BLaER1 treated with 17β-estradiol and CSF1 and Interleukin-3, amounts not matched to agents 10 nM and 100 nM (cell line): ENCODE measurements at regions not wholly inside any gene's neighbourhood (a gene's known extent, or its start where the extent isn't known, plus 50 kb on each side); places are given as distances from the start of the nearest gene placed in this dataset.

Experiments
- H3K27ac ChIP-seq, 11 experiments: shearing (Covaris generic); formaldehyde crosslinking; 2 replicates each; pipeline ENCODE4 v1.8.1; 2022
- H3K27me3 ChIP-seq, 11 experiments: shearing (Covaris generic); formaldehyde crosslinking; 2 replicates each; pipeline ENCODE4 v1.8.1; 2022
- H3K36me3 ChIP-seq, 11 experiments: shearing (Covaris generic); formaldehyde crosslinking; 2 replicates each; pipeline ENCODE4 v1.8.1; 2022
- H3K4me1 ChIP-seq, 10 experiments: shearing (Covaris generic); formaldehyde crosslinking; 2 replicates each; pipeline ENCODE4 v1.8.1; 2022
- H3K4me2 ChIP-seq, 11 experiments: shearing (Covaris generic); formaldehyde crosslinking; 2 replicates each; pipeline ENCODE4 v1.8.1; 2022
- H3K4me3 ChIP-seq, 10 experiments: shearing (Covaris generic); formaldehyde crosslinking; 2 replicates each; pipeline ENCODE4 v1.8.1; 2022
- H3K9ac ChIP-seq, 11 experiments: shearing (Covaris generic); formaldehyde crosslinking; 2 replicates each; pipeline ENCODE4 v1.8.1; 2022
- H3K9me3 ChIP-seq, 11 experiments: shearing (Covaris generic); formaldehyde crosslinking; replicated peaks in 1 of 11; 2 replicates each; pipeline ENCODE4 v1.8.1; 2022
- H4K20me1 ChIP-seq, 11 experiments: shearing (Covaris generic); formaldehyde crosslinking; 2 replicates each; pipeline ENCODE4 v1.8.1; 2022
- Cebpa-rat ChIP-seq, 11 experiments: shearing (Covaris generic); IDR thresholded peaks; 2 replicates each; pipeline ENCODE4 v1.8.1; 2022

DNA sequence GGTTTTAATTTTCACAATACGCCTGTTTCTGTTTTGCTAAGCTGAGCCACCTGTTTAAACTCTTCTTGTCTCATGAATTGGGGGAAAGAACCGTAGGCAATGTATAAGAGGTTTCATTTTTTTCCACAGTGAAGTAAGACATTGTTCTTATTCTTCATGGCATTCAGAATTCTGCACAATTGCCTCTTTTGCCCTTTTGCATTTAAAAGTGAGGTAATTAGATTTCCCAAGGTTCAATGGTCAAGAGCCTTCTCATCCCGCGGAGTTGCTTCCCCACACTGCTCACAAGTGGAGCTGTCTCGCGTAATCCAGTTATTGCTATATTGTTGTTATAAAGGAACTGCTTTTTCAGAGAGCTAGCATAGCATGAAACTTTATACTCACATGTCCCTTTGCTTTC is 90.9 kb upstream of the SPRY1 start:
- Histone ChIP-seq H3K27me3 (no peaks in the 10 kb centered on the region), H3K4me1 (peaks cover 0 to 7% (median 5%) of the 10 kb centered on the region in 10 experiments; a peak in 7 of 20 replicates), H3K4me3 (no peak overlapping the region), H3K9me3 (no peaks in the 10 kb centered on the region), H3K9ac (no peak overlapping the region), H3K27ac (no peak overlapping the region), H4K20me1 (no peaks in the 10 kb centered on the region), H3K4me2 (no peak overlapping the region), H3K36me3 (peaks cover 0 to 7% (median 0%) of the 10 kb centered on the region in 11 experiments; a peak in 2 of 22 replicates)
- no peak for TF ChIP-seq Cebpa-rat (IDR thresholded peaks at IDR 0.05)

GRCh38 chr4:123306769-123307168 is 89.8 kb upstream of the SPRY1 start:
- peaks cover 0 to 7% (median 0%) of the 10 kb centered on the region in 11 experiments; a peak in 2 of 22 replicates for H3K36me3 ChIP-seq
- H3K4me1 ChIP-seq, result peaks cover 0 to 4% (median 4%) of the 10 kb centered on the region in 10 experiments; a peak in 7 of 20 replicates
- TF ChIP-seq Cebpa-rat (IDR thresholded peaks at IDR 0.05), result no peak
- H3K27ac ChIP-seq, result no peak overlapping the region
- H3K9ac ChIP-seq, result no peak overlapping the region
- H3K4me2 ChIP-seq, result no peak overlapping the region
- no peaks in the 10 kb centered on the region for H3K9me3 ChIP-seq
- no peaks in the 10 kb centered on the region for H4K20me1 ChIP-seq
- H3K27me3 ChIP-seq, result no peaks in the 10 kb centered on the region
- no peak overlapping the region for H3K4me3 ChIP-seq

- no peaks in the 10 kb centered on the region for H3K27me3 ChIP-seq
- H3K4me2 ChIP-seq, result no peak overlapping the region
Observed at GRCh38 chr4:123308667-123309066, 87.9 kb upstream of the SPRY1 start.

DNA sequence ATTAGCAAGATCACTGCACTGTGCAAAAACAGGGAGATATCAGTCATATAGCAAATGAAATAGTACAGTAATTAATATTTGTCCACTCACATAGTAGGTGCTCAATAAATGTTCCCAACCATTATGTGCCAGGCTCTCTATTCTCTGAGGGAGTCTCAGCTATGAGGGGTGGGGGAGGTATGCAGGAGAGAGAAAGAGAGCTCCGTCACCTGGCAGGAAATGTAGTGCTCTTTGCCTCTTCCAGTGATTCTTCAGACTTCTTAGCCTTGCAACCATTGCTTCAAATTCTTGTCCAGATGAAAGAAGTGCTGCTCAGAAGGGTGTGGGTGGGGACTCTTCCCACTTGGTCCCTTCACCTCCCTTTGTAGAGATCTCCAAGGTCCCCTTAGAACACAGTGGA is 84.5 kb upstream of the SPRY1 start:
- Histone ChIP-seq H4K20me1 (no peaks in the 10 kb centered on the region), H3K4me3 (no peak overlapping the region), H3K36me3 (peaks cover 0 to 15% (median 5%) of the 10 kb centered on the region in 11 experiments; a peak in 11 of 22 replicates), H3K27me3 (no peaks in the 10 kb centered on the region), H3K9ac (no peak overlapping the region), H3K4me2 (no peak overlapping the region), H3K4me1 (0 out of 20 replicates have a peak, but pooled peaks cover 0 to 4% (median 0%) of the 10 kb centered on the region in 10 experiments), H3K27ac (no peak overlapping the region), H3K9me3 (no peaks in the 10 kb centered on the region)
- TF ChIP-seq Cebpa-rat (IDR thresholded peaks at IDR 0.05), result no peak

More at GRCh38 chr4:123308667-123309066, 87.9 kb upstream of the SPRY1 start:
- no peak for TF ChIP-seq Cebpa-rat (IDR thresholded peaks at IDR 0.05)
- H3K4me1 ChIP-seq, result peaks cover 0 to 4% (median 0%) of the 10 kb centered on the region in 10 experiments; a peak in 1 of 20 replicates
- H3K9ac ChIP-seq, result no peak overlapping the region
- H4K20me1 ChIP-seq, result no peaks in the 10 kb centered on the region
- peaks cover 0 to 7% (median 0%) of the 10 kb centered on the region in 11 experiments; a peak in 1 of 22 replicates for H3K36me3 ChIP-seq
- H3K9me3 ChIP-seq, result no peaks in the 10 kb centered on the region
- no peak overlapping the region for H3K27ac ChIP-seq
- H3K4me3 ChIP-seq, result no peak overlapping the region

GRCh38 chr4:123312951-123313592 is 83.5 kb upstream of the SPRY1 start:
- no peak overlapping the region for H3K9ac ChIP-seq
- H3K27ac ChIP-seq, result no peak overlapping the region
- H3K4me2 ChIP-seq, result no peak overlapping the region
- H3K4me3 ChIP-seq, result no peak overlapping the region
- H3K4me1 ChIP-seq, result 0 out of 20 replicates have a peak, but pooled peaks cover 0 to 4% (median 0%) of the 10 kb centered on the region in 10 experiments
- no peaks in the 10 kb centered on the region for H3K9me3 ChIP-seq
- no peaks in the 10 kb centered on the region for H3K27me3 ChIP-seq
- TF ChIP-seq Cebpa-rat (IDR thresholded peaks at IDR 0.05), result no peak
- H3K36me3 ChIP-seq, result peaks cover 0 to 15% (median 5%) of the 10 kb centered on the region in 11 experiments; a peak in 11 of 22 replicates
- no peaks in the 10 kb centered on the region for H4K20me1 ChIP-seq

DNA sequence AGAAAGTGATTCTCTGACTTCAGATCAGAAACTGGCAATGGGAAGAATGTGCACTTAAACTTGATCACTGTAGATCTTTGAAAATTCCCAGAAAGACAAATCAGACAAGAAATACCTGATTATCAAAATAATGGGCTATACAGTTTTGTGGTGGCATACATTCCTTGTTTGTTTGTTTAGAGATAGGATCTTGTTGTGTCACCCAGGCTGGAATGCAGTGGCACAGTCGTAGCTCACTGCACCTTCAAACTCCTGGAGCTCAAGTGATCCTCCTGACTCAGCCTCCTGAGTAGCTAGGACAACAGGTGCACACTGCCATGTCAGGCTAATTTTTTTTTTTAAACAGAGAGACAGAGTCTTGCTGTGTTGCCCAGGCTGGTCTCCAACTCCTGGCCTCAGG is 81.0 kb upstream of the SPRY1 start:
- no peak overlapping the region for H3K27ac ChIP-seq
- H4K20me1 ChIP-seq, result no peaks in the 10 kb centered on the region
- H3K27me3 ChIP-seq, result no peaks in the 10 kb centered on the region
- H3K36me3 ChIP-seq, result peaks cover 0 to 15% (median 5%) of the 10 kb centered on the region in 11 experiments; a peak in 11 of 22 replicates
- H3K4me1 ChIP-seq, result peaks cover 0 to 4% (median 0%) of the 10 kb centered on the region in 10 experiments; a peak in 1 of 20 replicates
- TF ChIP-seq Cebpa-rat (IDR thresholded peaks at IDR 0.05), result no peak
- no peak overlapping the region for H3K9ac ChIP-seq
- peaks cover 0 to 7% (median 0%) of the 10 kb centered on the region in 11 experiments; a peak in 2 of 22 replicates for H3K9me3 ChIP-seq
- H3K4me3 ChIP-seq, result no peak overlapping the region
- no peak overlapping the region for H3K4me2 ChIP-seq

DNA sequence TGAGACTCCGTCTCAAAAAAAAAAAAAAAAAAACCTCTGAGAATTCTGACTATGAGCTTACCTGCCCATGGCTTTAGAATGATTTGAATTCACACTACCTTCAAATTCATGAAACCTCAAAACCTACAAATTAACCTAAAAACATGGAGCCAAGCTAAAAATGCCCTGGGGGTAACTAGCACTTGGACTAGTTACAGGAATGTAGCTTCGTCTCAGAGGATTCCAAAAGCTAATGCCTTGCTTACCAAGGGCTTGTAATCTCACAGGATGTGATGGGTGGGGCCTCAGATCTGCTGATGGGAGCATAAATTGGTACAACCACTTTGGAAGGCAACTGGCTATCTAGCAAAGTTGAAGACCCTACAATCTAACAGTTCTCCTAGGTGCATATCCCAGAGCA is 79.4 kb upstream of the SPRY1 start:
- H3K9me3 ChIP-seq, result peaks cover 10 to 20% (median 11%) of the 10 kb centered on the region in 11 experiments; a peak in 21 of 22 replicates
- H4K20me1 ChIP-seq, result no peaks in the 10 kb centered on the region
- peaks cover 0 to 16% (median 7%) of the 10 kb centered on the region in 11 experiments; a peak in 13 of 22 replicates for H3K36me3 ChIP-seq
- H3K4me2 ChIP-seq, result no peak overlapping the region
- no peaks in the 10 kb centered on the region for H3K27me3 ChIP-seq
- H3K4me1 ChIP-seq, result peaks cover 0 to 1% (median 0%) of the 10 kb centered on the region in 10 experiments; a peak in 1 of 20 replicates
- H3K4me3 ChIP-seq, result no peak overlapping the region
- H3K9ac ChIP-seq, result no peak overlapping the region
- H3K27ac ChIP-seq, result no peak overlapping the region
- TF ChIP-seq Cebpa-rat (IDR thresholded peaks at IDR 0.05), result no peak

GRCh38 chr4:123319639-123320038 is 77.0 kb upstream of the SPRY1 start:
- H3K4me3 ChIP-seq, result no peak overlapping the region
- no peak overlapping the region for H3K4me2 ChIP-seq
- TF ChIP-seq Cebpa-rat (IDR thresholded peaks at IDR 0.05), result no peak
- H4K20me1 ChIP-seq, result no peaks in the 10 kb centered on the region
- H3K36me3 ChIP-seq, result peaks cover 0 to 19% (median 7%) of the 10 kb centered on the region in 11 experiments; a peak in 13 of 22 replicates
- peaks cover 0 to 8% (median 4%) of the 10 kb centered on the region in 10 experiments; a peak in 15 of 20 replicates for H3K4me1 ChIP-seq
- H3K9ac ChIP-seq, result no peak overlapping the region
- H3K27me3 ChIP-seq, result no peaks in the 10 kb centered on the region
- H3K9me3 ChIP-seq, result peaks cover 15 to 35% (median 25%) of the 10 kb centered on the region in 11 experiments; a peak in 21 of 22 replicates
- H3K27ac ChIP-seq, result no peak overlapping the region; a peak in 1 of 22 replicates

- 0 out of 22 replicates have a peak overlapping the region, but pooled peaks of 2 of the 11 experiments have one; percentile 55 to 67 for H3K4me2 ChIP-seq
- no peak for TF ChIP-seq Cebpa-rat (IDR thresholded peaks at IDR 0.05)
Observed at GRCh38 chr4:123323998-123324397, 72.6 kb upstream of the SPRY1 start.

More at GRCh38 chr4:123323998-123324397, 72.6 kb upstream of the SPRY1 start:
- peaks cover 16 to 48% (median 33%) of the 10 kb centered on the region in 11 experiments; a peak in 21 of 22 replicates for H3K9me3 ChIP-seq
- H4K20me1 ChIP-seq, result no peaks in the 10 kb centered on the region
- H3K9ac ChIP-seq, result no peak overlapping the region
- H3K36me3 ChIP-seq, result peaks cover 0 to 8% (median 0%) of the 10 kb centered on the region in 11 experiments; a peak in 3 of 22 replicates
- peaks cover 17 to 43% (median 37%) of the 10 kb centered on the region in 10 experiments for H3K4me1 ChIP-seq
- H3K27ac ChIP-seq, result peak overlapping the region in 6 of 11 experiments; percentile 71 to 87 (median 78); a peak in 10 of 22 replicates
- H3K27me3 ChIP-seq, result no peaks in the 10 kb centered on the region
- H3K4me3 ChIP-seq, result no peak overlapping the region
